ENCODE measurements at regions not wholly inside any gene's neighbourhood (a gene's known extent, or its start where the extent isn't known, plus 50 kb on each side); places are given as distances from the start of the nearest gene placed in this dataset.
"Not testable (repeated sequence)": the region's sequence is repeated elsewhere in the genome, so short reads cannot be mapped to it uniquely, and the experiment has no call there.

GRCh38 chr4:177251237-177251636, 58.4 kb upstream of the NEIL3 start:
- peaks cover 14% of the 10 kb centered on the region for H3K27me3 Mint-ChIP-seq
- no peak for ATAC-seq (ENCODE audit: poor library complexity)
- intact Hi-C loops (cut with DNase I, micrococcal nuclease): no loop called here

GRCh38 chr4:177255359-177255758, 54.3 kb upstream of the NEIL3 start:
- no peaks in the 10 kb centered on the region for H3K9me3 Mint-ChIP-seq
- H3K36me3 ChIP-seq (ENCODE audit: insufficient read depth, low read length): no peaks in the 10 kb centered on the region
- intact Hi-C loops (cut with DNase I, micrococcal nuclease): no loop called here
- DNase-seq (no peak), ATAC-seq (ENCODE audit: poor library complexity) (no peak)
- no peaks in the 10 kb centered on the region for H3K27me3 Mint-ChIP-seq
- H3K4me1 ChIP-seq (ENCODE audit: insufficient read depth, low read length): peaks cover 5% of the 10 kb centered on the region
- no peak overlapping the region for H3K27ac ChIP-seq (ENCODE audit: low read depth in 1 of 2, low read length in 2 of 2)
- ChIA-PET POLR2A (no interaction called here), CTCF (no interaction called here)
- H3K4me3 ChIP-seq (ENCODE audit: low read length): no peak overlapping the region
- H3K9me3 ChIP-seq (ENCODE audit: control insufficient read depth in 1 of 2, insufficient read depth in 1 of 2, low read length in 2 of 2): no peaks in the 10 kb centered on the region
- peaks cover 7% of the 10 kb centered on the region for H3K4me1 Mint-ChIP-seq (ENCODE audit: low read depth)
- H3K36me3 Mint-ChIP-seq (ENCODE audit: low read depth): no peaks in the 10 kb centered on the region
- no peak overlapping the region for H3K4me3 Mint-ChIP-seq
- no peak overlapping the region for H3K27ac Mint-ChIP-seq
- no peaks in the 10 kb centered on the region for H3K27me3 ChIP-seq (ENCODE audit: control insufficient read depth in 1 of 2, insufficient read depth in 2 of 2, low read length in 2 of 2)
- TF ChIP-seq CTCF (IDR thresholded peaks at IDR 0.05): no peak

More at GRCh38 chr4:177251237-177251636, 58.4 kb upstream of the NEIL3 start:
- Histone ChIP-seq H3K4me3 (ENCODE audit: low read length) (no peak overlapping the region), H3K4me1 (ENCODE audit: insufficient read depth, low read length) (peaks cover 9% of the 10 kb centered on the region), H3K27me3 (ENCODE audit: control insufficient read depth in 1 of 2, insufficient read depth in 2 of 2, low read length in 2 of 2) (peaks cover 0 to 5% of the 10 kb centered on the region in 2 experiments), H3K27ac (ENCODE audit: low read depth in 1 of 2, low read length in 2 of 2) (no peak overlapping the region), H3K9me3 (ENCODE audit: control insufficient read depth in 1 of 2, insufficient read depth in 1 of 2, low read length in 2 of 2) (no peaks in the 10 kb centered on the region), H3K36me3 (ENCODE audit: insufficient read depth, low read length) (no peaks in the 10 kb centered on the region)
- ChIA-PET POLR2A (interaction anchor here (2.1 kb wide), 1 partner anchor 58 kb away, joined by 7 read pairs; the partner anchor contains the start of gene NEIL3), CTCF (interaction anchor here (0.7 to 3.1 kb wide), 2 partner anchors 8 to 88 kb away, joined by 3 to 26 read pairs; no protein-coding TSS in a partner anchor)
- no peak for TF ChIP-seq CTCF (IDR thresholded peaks at IDR 0.05)
- no peaks in the 10 kb centered on the region for H3K9me3 Mint-ChIP-seq
- no peak overlapping the region for H3K27ac Mint-ChIP-seq
- no peak overlapping the region for H3K4me3 Mint-ChIP-seq
- DNase-seq: peak in 3 of 14 experiments; percentile 8 to 13 (median 12)
- no peaks in the 10 kb centered on the region for H3K36me3 Mint-ChIP-seq (ENCODE audit: low read depth)
- H3K4me1 Mint-ChIP-seq (ENCODE audit: low read depth): peaks cover 12% of the 10 kb centered on the region

GRCh38 chr4:177256950-177257349, 52.7 kb upstream of the NEIL3 start:
- H3K4me1 ChIP-seq (ENCODE audit: insufficient read depth, low read length): no peaks in the 10 kb centered on the region
- TF ChIP-seq CTCF (IDR thresholded peaks at IDR 0.05): no peak
- no peaks in the 10 kb centered on the region for H3K9me3 ChIP-seq (ENCODE audit: control insufficient read depth in 1 of 2, insufficient read depth in 1 of 2, low read length in 2 of 2)
- DNase-seq: no peak
- CTCF ChIA-PET: no interaction called here
- Mint-ChIP-seq H3K27me3 (no peaks in the 10 kb centered on the region), H3K27ac (no peak overlapping the region), H3K9me3 (no peaks in the 10 kb centered on the region), H3K4me1 (ENCODE audit: low read depth) (no peaks in the 10 kb centered on the region), H3K4me3 (no peak overlapping the region), H3K36me3 (ENCODE audit: low read depth) (no peaks in the 10 kb centered on the region)
- H3K27me3 ChIP-seq (ENCODE audit: control insufficient read depth in 1 of 2, insufficient read depth in 2 of 2, low read length in 2 of 2): no peaks in the 10 kb centered on the region
- H3K36me3 ChIP-seq (ENCODE audit: insufficient read depth, low read length): no peaks in the 10 kb centered on the region
- no peak for ATAC-seq (ENCODE audit: poor library complexity)
- intact Hi-C loops (cut with DNase I, micrococcal nuclease): no loop called here
- no peak overlapping the region for H3K27ac ChIP-seq (ENCODE audit: low read depth in 1 of 2, low read length in 2 of 2)
- no peak overlapping the region for H3K4me3 ChIP-seq (ENCODE audit: low read length)
- POLR2A ChIA-PET: no interaction called here

- H3K27me3 ChIP-seq (ENCODE audit: control insufficient read depth in 1 of 2, insufficient read depth in 2 of 2, low read length in 2 of 2); H3K27ac ChIP-seq (ENCODE audit: low read depth in 1 of 2, low read length in 2 of 2); H3K4me3 Mint-ChIP-seq: not testable (repeated sequence)
Measured at GRCh38 chr4:177259466-177259865, 50.2 kb upstream of the NEIL3 start.

More at GRCh38 chr4:177259466-177259865, 50.2 kb upstream of the NEIL3 start:
- H3K4me1 Mint-ChIP-seq (ENCODE audit: low read depth); ATAC-seq (ENCODE audit: poor library complexity); CTCF ChIA-PET; H3K36me3 ChIP-seq (ENCODE audit: insufficient read depth, low read length); H3K4me3 ChIP-seq (ENCODE audit: low read length); H3K36me3 Mint-ChIP-seq (ENCODE audit: low read depth); H3K9me3 ChIP-seq (ENCODE audit: control insufficient read depth in 1 of 2, insufficient read depth in 1 of 2, low read length in 2 of 2); intact Hi-C loops (cut with DNase I, micrococcal nuclease); H3K27me3 Mint-ChIP-seq; H3K4me1 ChIP-seq (ENCODE audit: insufficient read depth, low read length); H3K9me3 Mint-ChIP-seq; POLR2A ChIA-PET; DNase-seq; H3K27ac Mint-ChIP-seq: not testable (repeated sequence)

All from CD4-positive, alpha-beta T cell (primary cell).